NOMO-1 treated with dmso at 0.1 percent for 144 hours (cell line): ENCODE measurements at regions not wholly inside any gene's neighbourhood (a gene's known extent, or its start where the extent isn't known, plus 50 kb on each side); places are given as distances from the start of the nearest gene placed in this dataset.
A peak's percentile ranks its signal among the peaks of the same experiment; 100 is the strongest.
"Not testable (repeated sequence)": the region's sequence is repeated elsewhere in the genome, so short reads cannot be mapped to it uniquely, and the experiment has no call there.

Experiments used
- DNase-seq: peaks from one replicate; lab custom pipeline; 2025; ENCODE audit not compliant: unreplicated experiment; lab: John Stamatoyannopoulos, UW

DNA sequence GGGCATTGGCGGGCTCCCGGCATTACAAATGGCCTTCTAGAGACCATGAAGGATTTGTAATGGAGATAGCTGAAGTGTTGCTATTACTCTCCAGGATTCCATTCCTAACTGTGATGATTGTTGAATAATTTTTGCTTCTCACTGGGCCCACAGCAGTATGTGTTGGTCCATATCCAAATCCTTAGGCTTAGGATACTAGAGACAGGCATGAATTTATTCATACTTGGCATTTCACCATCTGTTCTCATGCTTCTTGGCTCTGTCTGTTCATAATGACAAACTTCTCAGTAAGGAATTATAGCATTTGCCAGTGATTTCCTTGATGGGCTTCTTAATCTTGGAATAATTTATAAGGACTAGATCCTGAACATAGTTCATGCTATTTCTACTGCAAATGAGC, 832.9 kb downstream of the C12orf50 start:
- DNase-seq = no peak

DNA sequence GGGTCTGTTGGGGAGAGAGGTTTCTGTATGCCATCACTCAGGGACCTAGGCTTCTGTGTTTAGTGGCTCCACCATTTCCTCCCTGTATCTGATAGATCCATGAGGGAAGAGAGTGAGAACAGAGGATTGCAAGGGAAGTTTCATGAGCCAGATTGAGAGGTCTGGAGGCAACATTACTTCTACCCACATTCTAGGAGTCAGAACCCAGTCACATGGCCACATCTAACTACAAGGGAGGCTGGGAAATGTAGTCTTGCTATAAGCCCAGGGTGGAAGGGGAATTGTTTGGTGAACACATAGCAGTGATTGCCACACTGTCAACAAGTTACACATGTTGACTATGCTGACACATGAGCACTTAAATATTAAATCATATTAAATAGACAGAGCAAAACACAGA, 834.8 kb downstream of the C12orf50 start:
- not testable (repeated sequence) for DNase-seq

DNA sequence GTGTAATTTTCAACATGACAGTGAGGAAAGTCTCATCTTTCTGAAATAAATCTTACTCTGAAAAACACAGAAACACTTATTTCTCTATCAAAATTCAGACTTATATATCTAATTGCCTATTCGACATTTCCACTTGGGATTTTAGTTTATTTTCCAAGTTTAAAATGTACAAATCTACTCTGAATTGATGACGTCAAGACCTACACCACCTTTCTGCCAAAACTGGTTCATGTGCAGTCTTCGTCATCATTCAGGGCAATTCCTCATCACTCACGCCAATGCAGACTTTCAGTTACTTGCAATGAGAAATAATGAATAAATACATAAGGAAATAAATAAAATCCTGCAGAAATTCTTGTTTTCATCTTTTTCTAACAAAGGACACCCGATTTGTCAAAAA, 843.8 kb downstream of the C12orf50 start:
- no peak for DNase-seq

DNA sequence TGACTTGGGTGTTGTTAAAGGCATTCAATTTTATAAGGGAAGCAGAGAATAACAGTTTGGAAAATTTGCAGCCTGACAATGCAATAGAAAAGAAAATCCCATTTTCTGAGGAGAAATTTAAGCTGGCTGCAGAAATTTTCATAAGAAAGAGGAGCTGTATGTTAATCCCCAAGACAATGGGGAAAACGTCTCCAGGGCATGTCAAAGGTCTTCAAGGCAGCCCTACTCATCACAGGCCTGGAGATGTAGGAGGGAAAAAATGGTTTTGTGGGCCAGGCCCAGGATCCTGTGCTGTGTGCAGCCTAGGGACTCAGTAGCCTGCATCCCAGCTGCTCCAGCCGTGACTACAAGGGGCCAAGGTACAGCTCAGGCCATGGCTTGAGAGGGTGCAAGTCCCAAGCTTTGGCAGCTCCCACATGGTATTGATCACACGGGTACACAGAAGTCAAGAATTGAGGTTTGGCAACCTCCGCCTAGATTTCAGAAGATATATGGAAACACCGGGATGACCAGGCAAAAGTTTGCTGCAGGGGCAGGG, 846.4 kb downstream of the C12orf50 start:
- DNase-seq = no peak

DNA sequence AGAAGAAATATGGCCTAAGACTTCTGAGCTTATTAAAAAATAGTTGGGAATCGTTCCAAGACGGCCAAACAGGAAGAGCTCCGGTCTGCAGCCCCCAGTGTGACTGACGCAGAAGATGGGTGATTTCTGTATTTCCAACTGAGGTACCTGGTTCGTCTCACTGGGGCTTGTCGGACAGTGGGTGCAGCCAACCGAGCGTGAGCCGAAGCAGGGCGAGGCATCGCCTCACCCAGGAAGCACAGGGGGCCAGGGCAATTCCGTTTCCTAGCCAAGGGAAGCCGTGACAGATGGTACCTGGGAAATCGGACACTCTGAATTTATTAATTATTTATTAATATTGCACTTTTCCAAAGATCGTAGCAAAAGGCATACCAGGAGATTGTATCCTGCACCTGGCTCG, 857.8 kb downstream of the C12orf50 start:
- no peak for DNase-seq

DNA sequence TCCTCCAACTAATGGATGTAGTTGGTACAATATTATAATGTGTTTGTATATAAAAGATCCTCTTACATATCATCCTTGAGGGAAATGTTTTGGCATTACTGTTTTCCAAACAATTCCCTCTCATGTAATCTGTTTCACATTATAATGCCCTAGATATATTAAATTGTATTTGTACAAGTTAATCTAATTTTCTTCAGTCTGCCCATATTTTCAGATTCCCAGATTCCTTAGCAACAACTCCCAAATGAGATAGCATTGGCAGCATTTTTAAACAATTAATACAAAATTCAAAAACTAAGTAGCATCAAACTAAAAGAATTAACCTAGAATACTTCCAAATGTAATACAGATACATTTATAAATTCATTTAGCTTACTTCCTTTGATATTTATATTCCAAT, 860.2 kb downstream of the C12orf50 start:
- DNase-seq = no peak

DNA sequence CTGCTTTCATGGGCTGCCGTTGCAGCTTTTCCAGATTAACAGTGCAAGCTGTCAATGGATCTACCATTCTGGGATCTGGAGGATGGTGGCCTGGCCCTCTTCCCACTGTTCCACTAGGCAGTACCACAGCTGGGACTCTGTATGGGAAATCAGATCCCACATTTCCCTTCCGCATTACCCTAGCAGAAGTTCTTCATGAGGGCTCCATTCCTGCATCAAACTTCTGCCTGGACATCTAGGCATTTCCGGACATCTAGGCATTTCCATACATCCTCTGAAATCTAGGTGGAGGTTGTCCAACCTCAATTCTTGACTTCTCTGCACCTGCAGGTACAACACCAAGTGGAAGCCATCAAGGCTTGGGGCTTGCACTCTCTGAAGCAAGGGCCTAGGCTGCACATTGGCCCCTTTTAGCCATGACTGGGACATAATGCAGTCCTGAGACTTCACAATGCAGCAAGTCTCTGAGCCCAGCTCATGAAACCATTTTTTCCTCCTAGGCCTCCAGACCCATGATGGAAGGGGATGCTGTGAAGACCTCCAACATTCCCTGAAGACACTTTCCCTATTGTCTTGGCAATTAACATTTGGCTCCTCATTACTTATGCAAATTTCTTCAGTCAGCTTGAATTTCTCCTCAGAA, 863.3 kb downstream of the C12orf50 start:
- no peak for DNase-seq

DNA sequence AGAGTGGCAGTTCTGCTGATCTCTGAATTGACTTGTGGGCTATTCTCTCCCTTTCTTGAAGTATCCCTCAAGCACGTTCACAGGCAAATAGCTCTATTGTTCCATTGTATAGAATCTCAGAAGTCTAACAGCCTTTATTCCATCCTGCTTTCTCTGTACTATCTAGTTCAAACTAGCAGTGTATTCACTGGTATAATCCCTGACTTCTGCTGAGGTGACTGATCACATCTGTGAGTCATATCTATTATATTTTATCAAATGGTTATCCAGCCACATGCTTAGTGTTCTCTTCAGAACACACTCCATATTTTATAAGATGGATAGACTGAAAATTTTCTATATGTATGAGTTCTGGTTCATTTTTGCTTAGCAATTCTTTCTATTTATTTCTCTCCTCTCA, 866.1 kb downstream of the C12orf50 start:
- no peak for DNase-seq

DNA sequence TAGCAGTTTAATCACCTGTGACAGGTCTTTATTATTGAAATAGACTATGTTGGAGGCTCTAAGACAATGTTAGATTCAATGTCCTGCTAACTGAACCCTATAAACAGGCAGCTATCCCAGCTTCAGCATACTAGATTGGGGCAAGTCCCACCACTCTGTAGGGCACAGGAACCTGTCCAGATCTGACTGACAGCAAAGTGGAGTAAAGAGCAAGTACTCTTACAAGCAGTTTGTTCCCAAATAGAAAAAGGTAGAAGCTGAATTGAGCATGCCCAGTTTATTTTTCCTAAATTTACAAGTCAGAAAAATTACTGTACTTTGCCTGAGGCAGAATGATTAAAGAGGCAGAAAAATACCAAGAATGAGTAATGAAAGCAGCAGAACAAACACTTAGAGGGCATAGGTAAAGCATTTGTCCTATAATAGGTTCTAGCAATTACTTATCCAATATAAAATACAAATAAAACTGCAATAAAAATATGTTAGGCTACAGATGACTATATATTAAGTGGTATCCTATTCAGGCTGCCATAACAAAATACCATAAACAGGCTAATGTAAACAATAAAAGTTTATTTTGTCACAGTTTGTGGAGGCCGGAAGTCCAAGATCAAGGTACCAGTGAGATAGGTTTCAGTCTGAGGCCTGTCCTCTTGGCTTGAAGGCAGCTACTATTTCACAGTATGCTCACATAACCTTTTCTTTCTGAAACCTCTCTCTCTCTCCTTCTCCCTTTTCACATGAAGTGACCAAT, 868.2 kb downstream of the C12orf50 start:
- DNase-seq = no peak

DNA sequence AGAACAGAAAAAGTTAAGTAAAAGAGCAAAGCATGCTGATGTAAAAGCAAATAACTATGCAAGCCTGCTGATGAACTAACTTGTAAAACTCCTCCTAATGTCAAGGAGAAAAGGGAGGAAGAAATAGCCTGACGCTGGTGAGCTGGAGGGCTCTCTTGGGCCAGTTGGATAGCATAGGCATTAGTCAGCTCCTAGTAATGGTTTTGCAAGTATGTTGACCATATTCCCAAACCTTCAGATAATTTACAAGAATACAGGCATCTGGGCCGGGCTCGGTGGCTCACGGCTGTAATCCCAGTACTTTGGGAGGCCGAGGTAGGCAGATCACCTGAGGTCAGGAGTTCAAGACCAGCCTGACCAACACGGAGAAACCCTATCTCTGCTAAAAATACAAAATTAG, 871.4 kb downstream of the C12orf50 start:
- no peak for DNase-seq

DNA sequence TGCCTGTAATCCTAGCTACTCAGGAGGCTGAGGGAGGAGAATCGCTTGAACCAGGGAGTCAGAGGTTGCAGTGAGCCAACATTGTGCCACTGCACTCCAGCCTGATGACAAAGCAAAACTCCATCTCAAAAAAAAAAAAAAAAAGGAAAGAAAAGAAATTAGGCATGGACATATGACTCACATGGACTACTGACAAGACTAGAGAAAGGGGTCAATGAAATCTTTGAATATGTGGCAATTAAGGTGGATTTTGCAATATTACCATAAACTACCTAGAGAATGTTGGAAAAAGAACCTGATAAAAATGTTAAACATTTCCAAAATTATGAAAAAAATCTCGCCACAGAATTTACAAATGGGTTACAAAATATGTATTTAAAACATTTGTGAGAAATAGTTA, 873.6 kb downstream of the C12orf50 start:
- no peak for DNase-seq

DNA sequence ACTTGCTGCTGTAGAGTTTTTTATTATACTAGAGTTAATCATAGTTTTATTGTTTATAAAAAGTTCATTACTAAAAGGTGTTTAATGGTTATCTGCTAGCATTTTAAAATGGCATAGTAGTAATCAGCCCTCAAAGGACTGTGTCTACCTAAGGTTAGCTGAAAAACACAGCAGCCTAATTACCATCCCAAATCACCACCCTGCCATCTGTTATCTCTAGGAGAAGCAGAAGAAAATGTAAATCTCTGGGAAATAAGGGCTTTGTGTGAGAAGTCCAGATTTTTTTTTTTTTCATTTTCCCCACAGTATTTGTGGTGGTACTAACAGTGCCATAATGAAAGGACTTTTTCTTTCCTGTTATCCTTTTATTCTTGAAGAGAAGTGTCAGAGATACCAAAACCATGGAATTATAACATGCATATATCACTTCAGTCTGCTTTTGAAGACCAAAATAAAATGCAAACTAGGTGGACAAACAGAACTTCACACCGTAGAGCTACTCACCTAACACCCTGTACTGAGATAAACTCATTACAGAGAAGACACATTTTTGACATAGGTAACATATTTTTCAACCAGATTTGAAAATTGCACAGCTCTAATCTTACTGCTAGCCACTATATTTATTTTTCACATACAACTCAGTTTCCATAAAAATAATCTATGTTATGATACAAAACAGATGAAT, 876.2 kb downstream of the C12orf50 start:
- DNase-seq = no peak

DNA sequence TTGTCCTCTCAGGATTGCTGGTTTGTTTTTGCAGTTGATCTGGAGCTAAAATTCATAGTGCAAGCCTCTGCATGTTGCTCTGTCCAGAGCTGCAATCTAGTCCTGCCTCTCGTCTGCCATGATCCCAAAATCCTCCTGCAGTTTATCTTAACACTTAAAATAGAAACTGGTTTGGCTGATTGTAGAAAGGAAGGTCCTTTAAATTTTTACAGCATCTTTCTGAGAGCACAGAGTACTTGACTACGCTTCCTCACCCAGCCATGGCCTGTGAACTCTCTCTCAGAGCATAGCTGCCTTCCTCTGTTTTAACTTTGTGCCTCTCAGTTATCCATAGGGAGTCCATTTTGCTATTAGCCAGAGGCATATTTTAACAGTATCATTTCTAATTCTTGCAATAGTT, 877.1 kb downstream of the C12orf50 start:
- DNase-seq = no peak

DNA sequence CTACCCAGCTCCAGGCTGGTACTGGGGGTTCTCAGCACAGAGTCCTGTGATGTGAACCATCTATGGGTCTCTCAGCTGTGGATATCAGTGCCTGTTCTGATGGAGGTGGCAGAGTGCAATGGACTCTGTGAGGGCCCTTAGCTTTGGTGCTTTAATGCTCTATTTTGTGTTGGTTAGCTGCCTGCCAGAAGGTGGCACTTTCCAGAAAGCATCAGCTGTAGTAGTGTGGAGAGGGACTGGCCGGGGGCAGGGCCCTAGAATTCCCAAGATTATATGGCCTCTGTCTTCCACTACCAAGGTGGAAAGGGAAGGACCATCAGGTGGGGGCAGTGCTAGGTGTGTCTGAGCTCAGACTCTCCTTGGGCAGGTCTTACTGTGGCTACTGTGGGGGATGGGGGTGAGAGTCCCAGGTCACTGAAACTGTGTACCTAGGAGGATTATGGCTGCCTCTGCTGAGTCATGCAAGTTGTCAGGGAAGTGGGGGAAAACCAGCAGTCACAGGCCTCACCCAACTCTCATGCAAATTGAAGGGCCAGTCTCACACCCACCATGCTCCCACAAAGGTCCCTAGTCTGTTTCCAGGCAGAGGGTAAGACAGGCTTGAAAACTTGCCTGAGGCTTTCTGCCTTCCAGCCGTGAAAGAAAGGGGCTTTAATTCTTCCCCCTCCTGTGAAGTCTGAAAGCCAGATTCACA, 878.1 kb downstream of the C12orf50 start:
- DNase-seq = no peak

DNA sequence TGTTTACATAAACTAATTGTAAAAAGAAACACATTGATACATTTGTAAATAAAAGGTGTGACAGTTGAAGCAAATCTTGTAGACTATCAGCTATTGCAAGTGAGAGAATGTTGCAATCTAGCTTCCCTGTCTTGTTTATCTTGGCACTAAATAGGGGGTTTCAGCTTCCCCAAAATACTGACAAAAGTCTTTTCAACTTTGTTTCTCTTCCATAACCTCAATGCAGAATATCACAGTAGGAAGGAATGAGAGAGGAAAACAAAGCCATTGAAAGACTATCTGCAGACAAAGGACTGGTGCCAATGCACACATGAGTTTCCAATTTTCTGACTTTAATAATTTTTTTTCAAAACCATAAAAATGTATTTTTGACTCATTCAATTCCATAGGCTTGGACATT, 886.2 kb upstream of the MGAT4C start:
- no peak for DNase-seq

DNA sequence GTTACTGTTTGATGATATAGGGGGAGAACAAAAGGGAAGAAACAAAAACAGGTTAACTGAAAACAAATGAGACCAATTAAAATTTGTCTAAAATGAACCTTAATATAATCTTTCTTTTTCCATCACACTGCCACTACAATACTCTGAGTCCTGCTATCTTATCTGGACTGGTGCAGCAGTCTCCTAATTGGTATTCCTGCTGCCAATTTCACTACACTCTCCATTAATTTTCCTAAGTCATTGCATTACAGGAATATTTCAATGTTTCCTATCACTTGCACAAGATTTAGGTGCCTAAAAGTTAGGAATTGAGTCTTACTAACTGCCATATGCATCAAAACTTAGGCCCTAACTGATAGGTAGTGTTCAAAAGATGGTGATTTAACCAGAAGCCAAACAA, 884.9 kb upstream of the MGAT4C start:
- no peak for DNase-seq

DNA sequence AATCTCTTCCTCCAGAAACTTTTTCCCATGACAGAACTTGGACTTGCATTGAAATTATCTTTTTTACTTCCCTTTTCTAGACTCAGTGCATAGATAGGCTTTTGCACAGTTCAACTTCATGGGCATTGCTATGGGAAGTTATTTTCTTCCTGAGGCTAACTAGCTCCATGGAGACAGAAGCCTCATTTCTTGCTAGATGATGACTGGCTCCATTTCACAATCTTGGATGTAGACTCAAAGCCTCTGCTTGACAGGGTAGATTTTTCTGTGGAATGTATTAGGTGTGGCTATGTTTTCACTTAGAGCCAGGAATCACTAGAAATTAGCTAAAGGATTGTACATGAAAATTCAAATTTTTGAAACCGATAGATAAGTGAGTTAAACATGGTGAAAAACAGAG, 884.1 kb upstream of the MGAT4C start:
- peak; percentile 3 for DNase-seq

DNA sequence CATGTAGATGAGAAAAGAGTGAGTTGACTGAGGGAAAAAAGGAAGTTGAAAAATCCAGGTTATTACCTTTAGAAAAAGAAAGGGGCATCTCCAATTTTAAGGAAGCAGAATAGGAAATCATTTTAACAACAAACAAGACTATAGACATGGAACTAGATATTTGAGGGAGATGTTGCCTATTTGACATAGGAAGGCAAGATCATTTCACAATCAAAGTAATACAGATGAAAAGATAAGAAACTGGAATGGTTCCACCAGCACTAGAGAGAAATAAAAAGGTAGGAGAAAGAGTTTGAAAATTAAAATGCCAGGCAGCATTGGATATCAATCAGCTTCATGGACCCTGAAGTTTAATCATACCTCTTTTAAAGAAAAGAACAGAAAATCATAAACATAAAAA, 881.0 kb upstream of the MGAT4C start:
- no peak for DNase-seq

DNA sequence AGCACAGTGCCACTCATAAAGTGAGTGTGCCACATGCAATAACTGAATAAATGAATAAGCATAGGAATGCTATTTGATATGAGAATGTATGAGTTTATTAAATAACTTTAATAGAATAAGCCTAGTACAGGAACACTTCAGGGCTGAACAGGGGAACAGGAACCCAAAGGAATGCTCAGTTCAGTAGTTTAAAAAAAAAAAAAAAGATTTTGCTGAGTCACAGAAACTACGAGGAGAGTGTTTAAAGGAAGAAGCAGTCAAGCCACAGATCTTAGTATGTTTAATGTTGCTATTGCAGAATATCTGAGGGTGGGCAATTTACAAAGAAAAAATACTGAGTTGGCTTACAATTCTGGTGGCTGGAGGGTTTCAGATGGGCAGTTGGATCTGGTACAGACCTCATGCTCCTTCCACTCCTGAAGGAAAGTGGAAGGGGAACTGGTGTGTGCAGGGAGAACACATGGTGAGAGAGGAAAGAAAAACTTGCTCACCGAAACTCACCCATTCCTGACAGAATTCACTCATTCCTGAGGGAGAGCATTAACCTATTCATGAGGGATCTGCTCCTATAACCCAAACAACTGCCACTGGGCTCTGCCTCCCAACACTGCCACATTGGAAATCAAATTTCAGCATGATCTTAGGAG, 880.3 kb upstream of the MGAT4C start:
- peak; percentile 16 for DNase-seq

DNA sequence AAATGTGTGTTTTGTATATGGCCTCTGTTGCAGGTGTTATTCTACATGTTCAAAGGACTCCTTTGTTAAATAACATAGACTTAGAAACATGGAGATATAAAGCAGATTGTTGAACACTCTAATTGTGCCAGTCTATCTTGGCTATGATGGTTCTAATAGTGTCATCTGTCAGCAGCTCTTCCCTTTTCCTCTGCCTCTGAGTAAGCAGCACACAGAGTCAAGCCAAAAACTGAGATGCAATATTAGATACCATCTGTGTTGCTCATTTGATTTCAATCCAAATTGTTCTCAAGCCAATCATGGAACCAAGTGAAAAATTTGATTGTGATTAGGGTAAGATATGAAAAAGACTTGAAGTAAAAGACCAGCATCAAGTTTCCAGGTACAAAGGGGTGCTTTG, 871.1 kb upstream of the MGAT4C start:
- DNase-seq = no peak

DNA sequence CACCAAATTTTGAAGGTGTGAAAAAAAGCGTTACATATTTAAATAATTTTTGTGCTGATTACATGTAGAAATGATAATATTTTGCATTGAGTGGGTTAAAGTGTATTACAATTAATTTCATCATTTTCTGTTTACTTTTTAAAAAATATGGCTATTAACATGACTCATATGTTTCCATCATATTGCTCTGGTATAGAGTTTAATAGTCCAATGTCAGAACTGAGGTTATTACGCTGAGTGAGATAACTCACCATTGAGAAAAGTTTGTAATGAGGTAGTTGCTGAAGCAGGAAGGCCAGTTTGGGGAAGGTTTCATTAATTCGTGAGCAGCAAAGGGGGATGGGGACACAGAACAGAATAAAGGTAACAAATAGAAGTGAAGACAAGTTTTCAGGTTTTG, 865.7 kb upstream of the MGAT4C start:
- no peak for DNase-seq
